Hepatocyte (in vitro differentiated cells): ENCODE measurements at regions not wholly inside any gene's neighbourhood (a gene's known extent, or its start where the extent isn't known, plus 50 kb on each side); places are given as distances from the start of the nearest gene placed in this dataset.
A peak's percentile ranks its signal among the peaks of the same experiment; 100 is the strongest.
"Not testable (repeated sequence)": the region's sequence is repeated elsewhere in the genome, so short reads cannot be mapped to it uniquely, and the experiment has no call there.

Source experiments
- DNase-seq: peaks from one replicate; pipeline ENCODE4 v3.0.0-alpha.2; 2016; ENCODE audit warnings: low spot score
- H2AFZ ChIP-seq: fragments of 200-600 bp; sonication (generic); 2 replicates; pipeline ENCODE4 v1.6.0; 2016; ENCODE audit warnings: antibody characterized with exemption, mild to moderate bottlenecking
- H3K27ac ChIP-seq: fragments of 200-600 bp; sonication (generic); 2 replicates; pipeline ENCODE4 v1.5.1; 2016; ENCODE audit warnings: mild to moderate bottlenecking
- H3K27me3 ChIP-seq: fragments of 200-600 bp; sonication (generic); 2 replicates; pipeline ENCODE4 v1.6.1; 2016
- H3K36me3 ChIP-seq: fragments of 200-600 bp; sonication (generic); replicated peaks from 2 replicates; pipeline ENCODE4 v1.5.1; 2016; ENCODE audit warnings: low read depth; ENCODE audit not compliant: insufficient read depth
- H3K4me1 ChIP-seq: fragments of 200-600 bp; sonication (generic); 2 replicates; pipeline ENCODE4 v1.5.1; 2016; ENCODE audit warnings: mild to moderate bottlenecking, moderate library complexity; ENCODE audit not compliant: insufficient read depth
- H3K4me2 ChIP-seq: fragments of 200-600 bp; sonication (generic); 2 replicates; pipeline ENCODE4 v1.6.0; 2016
- H3K4me3 ChIP-seq: fragments of 200-600 bp; sonication (generic); 2 replicates; pipeline ENCODE4 v1.5.1; 2016; ENCODE audit warnings: mild to moderate bottlenecking
- H3K79me2 ChIP-seq: fragments of 200-600 bp; sonication (generic); 2 replicates; pipeline ENCODE4 v1.6.0; 2017; ENCODE audit warnings: mild to moderate bottlenecking
- H3K9me2 ChIP-seq: fragments of 200-600 bp; sonication (generic); replicated peaks from 2 replicates; pipeline ENCODE4 v1.6.0; 2017; ENCODE audit warnings: mild to moderate bottlenecking; ENCODE audit not compliant: insufficient read depth
- H3K9me3 ChIP-seq: fragments of 200-600 bp; sonication (generic); 2 replicates; pipeline ENCODE4 v1.5.1; 2016; ENCODE audit warnings: low read depth, mild to moderate bottlenecking
- H4K20me1 ChIP-seq: fragments of 200-600 bp; sonication (generic); 2 replicates; pipeline ENCODE4 v1.6.0; 2016; ENCODE audit warnings: mild to moderate bottlenecking; ENCODE audit not compliant: insufficient read depth, poor library complexity, severe bottlenecking
- CTCF ChIP-seq: fragments of 200-600 bp; sonication (generic); IDR thresholded peaks from 2 replicates; pipeline ENCODE4 v1.5.1; 2016; ENCODE audit warnings: antibody characterized with exemption, mild to moderate bottlenecking; ENCODE audit not compliant: poor library complexity
- EZH2 ChIP-seq: fragments of 200-600 bp; sonication (generic); IDR thresholded peaks from 2 replicates; pipeline ENCODE4 v1.6.1; 2016; ENCODE audit warnings: antibody characterized with exemption, mild to moderate bottlenecking, borderline replicate concordance
- EZH2phosphoT487 ChIP-seq: fragments of 200-600 bp; sonication (generic); IDR thresholded peaks from one replicate; pipeline ENCODE4 v1.6.1; 2018; ENCODE audit warnings: antibody characterized with exemption, mild to moderate bottlenecking, low read depth, moderate library complexity; ENCODE audit not compliant: unreplicated experiment, severe bottlenecking
- WGBS: methylation state at CpG from one replicate; pipeline ENCODE4 v1.1.6; 2016; ENCODE audit warnings: low lambda C conversion rate; ENCODE audit errors: missing lambda C conversion rate; 5-methylcytosine and 5-hydroxymethylcytosine counted together

GRCh38 chr1:149841597-149842238, 57.6 kb upstream of the BOLA1 start:
- not testable (repeated sequence) for H3K9me3 ChIP-seq, DNase-seq, H3K4me2 ChIP-seq, H2AFZ ChIP-seq, H3K27ac ChIP-seq, H3K4me3 ChIP-seq, H3K9me2 ChIP-seq, H3K27me3 ChIP-seq, H3K36me3 ChIP-seq
- Histone ChIP-seq H3K79me2 (peaks cover 34% of the 10 kb centered on the region), H3K4me1 (peaks cover 20% of the 10 kb centered on the region), H4K20me1 (peaks cover 29% of the 10 kb centered on the region)
- WGBS: no CpG with 5 or more reads among the region's 53 CpGs

GRCh38 chr1:149842458-149843064, 56.8 kb upstream of the BOLA1 start:
- not testable (repeated sequence) for DNase-seq, H3K4me2 ChIP-seq, H3K27ac ChIP-seq, H3K9me2 ChIP-seq, H2AFZ ChIP-seq, H3K9me3 ChIP-seq, H3K36me3 ChIP-seq, H3K4me3 ChIP-seq, H3K27me3 ChIP-seq
- WGBS: no CpG with 5 or more reads among the region's 62 CpGs
- peaks cover 36% of the 10 kb centered on the region for H4K20me1 ChIP-seq
- H3K79me2 ChIP-seq: peaks cover 43% of the 10 kb centered on the region
- H3K4me1 ChIP-seq: peaks cover 27% of the 10 kb centered on the region

GRCh38 chr1:149843431-149844041, 55.8 kb upstream of the BOLA1 start:
- Histone ChIP-seq H3K4me3 (peak overlapping the region; percentile 91), H3K9me3 (no peaks in the 10 kb centered on the region), H3K4me1 (peaks cover 37% of the 10 kb centered on the region), H3K79me2 (peaks cover 53% of the 10 kb centered on the region), H4K20me1 (peaks cover 42% of the 10 kb centered on the region), H3K4me2 (peak overlapping the region; percentile 85), H3K27me3 (no peaks in the 10 kb centered on the region), H3K9me2 (no peaks in the 10 kb centered on the region), H2AFZ (no peak overlapping the region), H3K27ac (peak overlapping the region; percentile 88), H3K36me3 (no peaks in the 10 kb centered on the region)
- 2% methylated on average over 11 of the region's 16 CpGs for WGBS
- DNase-seq: peak; percentile 6
- TF ChIP-seq CTCF: no peak
- no peak for TF ChIP-seq EZH2phosphoT487
- no peak for TF ChIP-seq EZH2

- Histone ChIP-seq H3K27me3 (no peaks in the 10 kb centered on the region), H3K36me3 (no peaks in the 10 kb centered on the region), H3K4me3 (peak overlapping the region; percentile 91), H3K9me2 (no peaks in the 10 kb centered on the region), H3K79me2 (peaks cover 58% of the 10 kb centered on the region), H2AFZ (no peak overlapping the region), H3K4me2 (peak overlapping the region; percentile 85), H3K27ac (peak overlapping the region; percentile 88), H3K9me3 (no peaks in the 10 kb centered on the region), H4K20me1 (peaks cover 48% of the 10 kb centered on the region), H3K4me1 (peaks cover 43% of the 10 kb centered on the region)
- DNase-seq: peak; percentile 20
- TF ChIP-seq EZH2phosphoT487: no peak
- no peak for TF ChIP-seq EZH2
- TF ChIP-seq CTCF: no peak
- 17% methylated on average over 3 of the region's 3 CpGs for WGBS
These were observed 55.3 kb upstream of the BOLA1 start for GRCh38 chr1:149844101-149844500.
